ENCODE measurements at regions not wholly inside any gene's neighbourhood (a gene's known extent, or its start where the extent isn't known, plus 50 kb on each side); places are given as distances from the start of the nearest gene placed in this dataset.

DNA sequence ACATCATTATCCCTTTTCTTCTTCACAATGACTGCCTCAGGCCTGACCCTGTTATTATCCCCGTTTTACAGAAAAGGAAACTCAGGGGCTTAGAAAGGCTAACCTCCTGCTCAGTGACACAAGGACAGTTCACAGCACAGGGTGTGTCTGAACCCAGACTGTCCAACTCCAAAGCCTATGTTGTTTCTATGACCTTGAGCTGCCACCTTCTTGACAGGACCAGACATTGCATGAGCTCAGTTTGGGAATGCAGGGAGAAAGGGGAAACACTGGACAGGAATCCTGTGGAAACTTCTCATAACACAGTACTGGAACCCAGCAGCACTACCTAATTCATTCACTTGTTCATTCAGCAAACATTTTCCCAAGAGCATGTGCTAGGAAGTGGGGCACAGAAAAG, 472.8 kb downstream of the CDK5RAP2 start:
- DNase-seq: no peak

GRCh38 chr9:120104771-120105170, 475.2 kb downstream of the CDK5RAP2 start:
- no peak for DNase-seq

- no peak for DNase-seq
These were observed 479.4 kb downstream of the CDK5RAP2 start for GRCh38 chr9:120100595-120100994.

DNA sequence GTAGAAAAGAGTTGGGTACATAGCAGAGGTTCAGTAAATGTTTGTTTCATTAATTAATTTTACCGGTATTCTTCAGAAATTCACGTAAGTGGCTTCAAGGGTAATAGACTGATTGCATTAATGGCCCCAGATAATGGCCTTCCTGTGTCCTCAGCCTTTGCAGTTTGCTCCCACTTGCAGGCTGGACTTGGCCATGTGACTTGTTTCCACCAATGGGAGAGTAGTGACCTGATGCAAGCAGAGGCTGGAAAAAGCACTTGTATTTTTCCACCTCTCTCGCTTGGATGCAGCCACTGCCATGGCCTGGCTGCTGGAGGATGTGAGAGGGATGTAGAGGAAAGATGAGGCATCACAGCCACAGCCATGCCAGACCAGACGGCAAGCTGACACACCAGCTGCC, 480.9 kb downstream of the CDK5RAP2 start:
- no peak for DNase-seq

GRCh38 chr9:120098584-120098983, 481.4 kb downstream of the CDK5RAP2 start:
- no peak for DNase-seq

- DNase-seq: no peak
These were observed 488.8 kb downstream of the CDK5RAP2 start for GRCh38 chr9:120091206-120091605.

DNA sequence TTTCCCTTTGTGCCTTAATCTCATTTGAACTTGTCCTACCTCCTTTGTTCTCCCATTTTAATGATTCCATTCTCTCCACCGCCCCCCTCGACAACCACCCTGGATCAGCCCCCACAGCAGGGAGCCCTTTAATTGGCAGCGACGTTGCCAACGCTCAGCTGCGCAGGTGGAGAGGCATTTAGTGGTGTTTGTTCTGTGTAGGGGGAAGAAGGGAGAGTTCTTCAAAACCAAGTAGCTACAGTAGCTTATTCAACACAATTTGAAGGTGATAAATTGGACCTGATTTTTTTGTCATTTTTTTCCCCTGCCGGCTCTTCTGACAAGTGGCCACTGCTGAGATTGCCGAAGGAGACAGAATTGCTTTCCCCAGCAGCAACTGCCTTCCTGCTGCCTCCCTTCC, 499.1 kb downstream of the CDK5RAP2 start:
- DNase-seq: no peak

- DNase-seq: no peak
These were observed 501.9 kb downstream of the CDK5RAP2 start for GRCh38 chr9:120078112-120078511.

- DNase-seq: no peak
These were observed 508.2 kb downstream of the CDK5RAP2 start for GRCh38 chr9:120071760-120072159.

DNA sequence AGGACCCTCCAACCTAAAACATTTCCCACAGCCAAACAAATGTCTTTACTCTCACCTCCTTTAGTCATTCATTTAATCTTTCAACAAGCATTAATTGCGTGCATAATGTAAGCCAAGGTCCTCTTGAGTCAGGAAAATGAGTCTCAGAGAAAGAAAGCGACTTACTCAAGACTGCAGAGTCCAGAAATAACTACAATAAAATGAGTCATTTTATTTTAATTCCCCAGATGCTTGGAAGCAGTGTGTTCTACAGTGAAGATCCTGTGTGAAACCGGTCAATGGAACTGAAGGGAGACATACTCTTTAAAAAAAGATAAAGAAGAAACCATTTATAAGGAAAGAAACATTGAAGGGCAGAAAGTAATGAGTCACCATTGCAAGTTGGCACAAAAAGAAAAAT, 513.7 kb downstream of the CDK5RAP2 start:
- no peak for DNase-seq

GRCh38 chr9:120065151-120065550, 514.8 kb downstream of the CDK5RAP2 start:
- no peak for DNase-seq

GRCh38 chr9:120045011-120045410, 535.0 kb downstream of the CDK5RAP2 start:
- no peak for DNase-seq

DNA sequence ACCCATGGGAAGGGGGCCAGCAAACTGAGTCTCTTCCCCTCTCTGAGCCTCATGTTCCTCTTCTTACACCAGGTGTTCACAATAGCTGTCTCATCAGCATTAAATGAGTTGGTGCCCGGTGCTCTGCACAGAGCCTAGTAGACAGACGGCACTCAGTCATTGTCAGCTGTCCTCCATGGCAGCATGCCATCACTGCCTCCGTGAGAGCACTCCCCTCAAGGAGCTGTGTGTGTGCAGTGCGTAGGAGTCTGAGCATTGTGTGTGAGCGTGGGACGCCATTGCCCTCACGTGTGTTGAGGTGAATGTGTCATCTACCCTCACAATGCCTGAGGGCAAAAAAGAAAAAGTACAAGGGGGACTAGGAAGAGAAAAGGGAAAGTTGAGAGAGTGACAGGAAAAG, 536.5 kb downstream of the CDK5RAP2 start:
- no peak for DNase-seq

- DNase-seq: no peak
These were observed 539.1 kb downstream of the CDK5RAP2 start for GRCh38 chr9:120040896-120041295.

GRCh38 chr9:120038342-120038741, 541.6 kb downstream of the CDK5RAP2 start:
- DNase-seq: no peak

GRCh38 chr9:120032639-120033038, 547.3 kb downstream of the CDK5RAP2 start:
- no peak for DNase-seq

DNA sequence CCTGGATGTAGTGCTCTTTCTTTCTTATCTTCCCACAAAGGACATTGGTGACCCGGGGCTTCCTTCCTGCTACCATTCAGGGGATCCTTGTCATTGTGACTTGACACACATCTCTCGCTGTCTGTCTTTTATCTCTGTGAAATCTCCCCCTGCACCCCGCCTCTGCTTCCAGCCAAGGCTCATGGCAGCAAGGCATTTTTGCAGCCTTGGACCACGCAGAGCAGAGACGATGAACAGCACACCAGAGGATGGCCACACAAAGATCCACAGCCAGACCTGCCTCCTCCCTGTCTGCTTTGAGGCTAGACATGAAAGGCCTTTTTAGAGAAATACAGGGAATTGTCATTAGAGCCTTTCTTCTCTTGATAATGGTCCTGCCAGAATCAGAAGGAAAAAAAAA, 549.1 kb downstream of the CDK5RAP2 start:
- no peak for DNase-seq

GRCh38 chr9:120018550-120018949, 561.4 kb downstream of the CDK5RAP2 start:
- no peak for DNase-seq

- no peak for DNase-seq
These were observed 561.9 kb downstream of the CDK5RAP2 start for GRCh38 chr9:120018037-120018436.

DNA sequence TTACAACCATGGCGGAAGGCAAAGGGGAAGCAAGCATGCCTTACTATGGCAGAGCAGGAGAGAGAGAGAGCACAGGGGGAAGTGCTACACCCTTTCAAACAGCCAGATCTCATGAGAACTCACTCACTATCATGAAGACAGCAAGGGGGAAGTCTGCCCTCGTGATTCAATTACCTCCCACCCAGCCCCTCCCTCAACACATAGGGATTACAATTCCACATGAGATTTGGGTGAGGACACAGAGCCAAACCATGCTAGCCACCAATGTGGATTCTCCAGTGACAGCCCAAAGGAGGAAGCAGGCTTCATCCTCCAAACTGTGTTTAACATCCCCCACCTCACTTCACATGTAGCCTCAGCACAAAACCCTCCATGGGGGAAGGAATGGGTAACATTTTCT, 563.7 kb downstream of the CDK5RAP2 start:
- DNase-seq: no peak

GRCh38 chr9:120014796-120015195, 565.2 kb downstream of the CDK5RAP2 start:
- DNase-seq: no peak

- no peak for DNase-seq
These were observed 570.1 kb downstream of the CDK5RAP2 start for GRCh38 chr9:120009856-120010255.

- no peak for DNase-seq
These were observed 578.4 kb downstream of the CDK5RAP2 start for GRCh38 chr9:120001536-120001935.

DNA sequence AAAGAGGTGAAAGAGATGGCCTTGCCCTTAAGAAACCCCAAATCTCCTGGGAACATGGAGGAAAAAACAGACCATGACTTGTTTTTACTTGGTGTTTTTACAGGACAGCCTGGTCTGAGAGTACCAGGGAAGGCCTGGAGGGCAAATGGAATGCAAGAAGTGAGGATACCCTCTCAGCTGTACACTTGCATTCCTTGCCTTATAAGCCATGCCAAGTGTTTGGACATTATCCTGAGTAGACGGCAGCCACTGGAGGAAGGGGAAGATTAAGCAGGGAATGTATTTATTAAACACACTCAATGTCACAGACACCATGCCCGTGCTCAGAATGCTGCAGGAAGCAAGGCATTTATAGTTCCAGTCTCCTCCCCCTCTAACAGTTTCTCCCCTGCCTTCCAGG, 581.4 kb downstream of the CDK5RAP2 start:
- DNase-seq: no peak

DNA sequence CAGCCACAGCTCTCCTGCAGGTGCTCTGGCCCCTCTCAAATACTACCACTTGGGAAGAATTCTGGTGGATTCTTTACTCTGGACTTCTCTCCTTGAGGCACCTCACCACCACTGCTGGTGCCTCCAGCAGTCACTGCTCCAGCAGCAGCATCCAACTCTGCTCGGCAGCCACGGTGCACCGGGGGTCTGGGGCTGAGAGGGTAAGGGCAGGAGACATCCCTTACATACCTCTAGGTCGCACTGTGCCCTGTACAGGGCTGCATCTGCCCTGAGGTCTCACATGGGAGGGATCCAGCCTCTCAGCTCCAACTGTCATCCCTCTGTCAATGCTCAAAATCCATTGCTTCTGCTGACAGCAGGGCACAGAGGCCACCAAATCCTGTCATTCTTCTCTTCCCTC, 588.2 kb downstream of the CDK5RAP2 start:
- no peak for DNase-seq

DNA sequence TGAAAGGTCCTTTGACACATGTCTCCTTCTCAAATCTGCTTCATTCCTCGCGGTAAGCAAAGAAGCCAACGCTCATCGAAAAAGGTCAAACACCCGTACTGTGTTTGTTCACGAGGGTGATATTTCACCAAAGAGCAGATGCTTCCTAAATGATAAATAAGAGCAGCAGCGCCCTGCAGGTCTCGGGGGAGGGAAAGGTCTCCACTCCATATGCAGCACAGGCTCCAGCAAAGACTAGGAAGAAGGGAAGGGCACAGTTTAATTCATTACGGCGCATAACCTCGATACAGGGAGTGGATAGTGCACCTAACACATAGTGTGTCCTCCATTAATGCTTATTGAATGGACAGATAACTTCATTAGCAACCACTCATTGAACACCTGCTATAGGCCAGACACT, 593.3 kb downstream of the CDK5RAP2 start:
- DNase-seq: no peak

All from CD4-positive, alpha-beta T cell treated with Interleukin-21 for 1 hour (primary cell).